Activated CD8-positive, alpha-beta memory T cell treated with anti-CD3 and anti-CD28 coated beads for 48 hours (primary cell): ENCODE measurements at regions not wholly inside any gene's neighbourhood (a gene's known extent, or its start where the extent isn't known, plus 50 kb on each side); places are given as distances from the start of the nearest gene placed in this dataset.
"Not testable (repeated sequence)": the region's sequence is repeated elsewhere in the genome, so short reads cannot be mapped to it uniquely, and the experiment has no call there.

Source experiments
- DNase-seq, 3 experiments: peaks; one replicate each; pipeline ENCODE4 v3.0.0-alpha.2; 2020; ENCODE audit warnings: low read depth in 2 of 3, low spot score in 2 of 3

DNA sequence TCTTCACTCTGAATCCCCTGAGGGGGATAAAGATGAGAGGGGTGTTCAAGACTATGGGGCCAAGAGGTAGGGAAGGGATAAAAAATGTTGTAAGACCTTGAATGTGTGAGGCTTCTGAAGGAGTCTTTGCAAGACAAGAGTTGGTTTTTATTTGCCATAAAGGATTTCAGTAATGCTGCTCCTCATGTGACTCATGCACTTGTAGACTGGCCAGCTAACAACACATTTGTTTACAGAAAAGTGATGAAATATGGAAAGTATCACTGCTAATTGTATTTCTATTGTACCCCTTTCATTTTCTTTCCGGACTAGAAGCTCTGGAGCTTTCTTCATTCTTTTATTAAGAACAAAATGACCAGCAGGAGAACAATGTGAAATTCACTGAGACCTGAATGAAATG lies 782.1 kb downstream of the EPHA4 start:
- DNase-seq, result no peak

DNA sequence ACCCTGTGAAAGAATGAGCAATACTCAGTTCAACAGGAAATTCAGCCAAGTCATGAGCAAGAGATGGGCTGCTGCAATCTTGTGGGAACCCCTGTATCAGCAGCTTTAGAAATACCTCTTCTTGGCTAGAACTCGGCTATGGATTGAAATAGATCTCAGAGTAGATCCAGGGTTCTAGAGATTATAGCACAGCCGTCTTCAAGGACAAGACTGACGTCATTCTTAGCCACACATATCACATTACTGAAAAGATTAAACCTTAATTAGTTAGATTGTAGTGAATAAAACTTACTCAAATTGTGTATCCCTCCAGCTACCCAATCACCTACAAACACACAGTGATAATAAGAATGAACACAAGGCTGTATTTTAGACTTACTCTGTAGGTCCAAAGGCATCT lies 776.4 kb downstream of the EPHA4 start:
- DNase-seq, result no peak

DNA sequence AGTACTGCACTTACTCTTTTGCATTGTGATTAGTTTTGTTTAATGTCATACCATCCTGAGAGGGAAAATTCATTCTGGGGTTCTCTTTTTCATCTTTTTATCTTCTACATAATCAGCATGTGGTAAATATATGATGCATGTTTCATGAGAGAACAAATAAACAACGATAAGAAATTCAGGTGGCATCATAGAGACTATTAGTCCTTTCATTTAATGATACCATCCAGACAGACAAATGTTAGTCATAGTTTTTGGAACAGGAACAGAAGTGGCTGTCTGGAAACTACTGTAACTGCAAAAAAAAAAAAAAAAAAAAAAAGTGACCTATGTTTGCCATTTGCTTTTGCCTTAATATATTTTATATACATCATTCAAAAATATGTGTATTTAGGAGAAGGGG lies 761.0 kb downstream of the EPHA4 start:
- no peak for DNase-seq

DNA sequence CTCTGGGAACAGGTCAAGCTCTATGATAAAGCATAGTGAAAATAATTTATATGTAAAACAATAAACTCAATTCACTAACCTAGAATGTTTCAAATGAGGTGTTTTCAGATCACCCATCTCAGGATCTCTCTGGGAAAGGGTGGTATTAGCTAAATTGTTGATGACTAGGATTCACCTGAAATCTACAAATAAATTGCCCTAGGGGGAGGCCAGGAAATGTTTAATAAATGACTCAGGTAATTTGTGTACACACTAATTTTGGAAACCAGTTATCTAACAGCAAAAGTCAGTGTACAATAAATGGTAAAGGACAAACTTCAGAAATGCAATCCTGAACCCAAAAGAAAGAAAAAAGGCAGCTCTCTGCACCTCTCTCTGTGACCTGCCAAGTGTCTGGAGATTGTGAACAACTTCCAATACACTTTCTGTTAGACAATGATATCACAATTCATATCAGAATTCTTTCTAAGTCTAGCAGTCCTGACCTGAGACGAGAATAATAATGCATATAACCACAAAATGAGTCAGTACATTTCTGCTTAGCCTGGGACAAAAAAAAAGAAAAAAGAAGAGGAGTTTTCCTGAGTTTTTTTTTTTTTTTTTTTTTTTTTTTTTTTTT lies 760.0 kb downstream of the EPHA4 start:
- no peak for DNase-seq

DNA sequence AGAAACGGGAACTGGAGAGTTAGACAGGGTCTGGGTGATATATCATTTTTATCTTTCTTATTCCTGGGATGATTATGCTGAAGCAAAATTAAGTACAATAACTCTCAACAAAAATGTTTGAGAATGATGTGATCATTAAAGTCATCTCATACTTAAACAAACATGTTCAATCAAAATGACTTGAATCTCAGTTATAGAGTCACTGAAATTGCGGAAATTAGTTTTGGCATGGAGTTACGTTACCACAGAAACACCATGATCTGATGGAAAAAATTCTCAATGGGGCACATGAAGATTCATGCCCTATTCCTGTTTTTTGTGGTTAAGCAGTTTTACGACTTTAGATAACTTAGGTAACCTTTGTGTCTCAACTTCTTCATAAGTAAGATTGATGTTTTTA lies 757.7 kb downstream of the EPHA4 start:
- DNase-seq, result no peak

DNA sequence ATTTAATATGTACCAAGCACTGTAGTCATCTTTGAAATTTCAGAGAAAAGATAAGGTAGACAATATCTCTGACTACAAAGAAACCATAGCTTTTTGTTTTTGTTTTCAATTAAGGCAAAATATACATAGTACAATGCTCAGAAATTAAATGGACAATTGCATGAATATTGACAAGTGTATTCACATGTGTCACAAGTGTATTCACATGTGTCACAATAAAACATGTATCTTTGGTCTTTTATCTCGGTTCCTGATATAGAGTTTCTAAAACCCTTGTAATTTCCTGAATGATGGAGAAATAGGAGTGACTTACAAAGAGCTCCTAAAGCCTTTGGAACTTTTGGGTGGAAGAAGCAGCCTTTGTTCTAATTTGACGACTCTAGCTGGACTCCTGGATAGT lies 756.4 kb downstream of the EPHA4 start:
- no peak for DNase-seq

DNA sequence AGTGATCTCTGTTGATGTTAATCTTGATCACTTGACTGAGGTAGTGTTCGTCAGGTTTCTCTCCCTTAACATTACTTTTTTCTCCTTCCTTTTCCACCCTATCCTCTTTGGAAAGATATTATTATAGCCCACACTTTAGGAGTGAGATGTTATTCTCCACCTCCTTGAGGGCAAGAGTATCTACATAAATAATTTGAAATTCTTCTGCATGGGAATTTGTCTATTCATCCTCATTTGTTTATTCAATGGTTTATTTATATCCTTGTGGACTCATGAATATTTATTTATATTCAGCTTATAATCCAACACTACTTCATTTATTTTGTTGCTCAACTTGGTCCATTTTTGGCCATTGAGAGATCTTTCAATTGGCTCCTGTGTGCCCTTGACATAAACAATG lies 750.4 kb downstream of the EPHA4 start:
- DNase-seq, result no peak

DNA sequence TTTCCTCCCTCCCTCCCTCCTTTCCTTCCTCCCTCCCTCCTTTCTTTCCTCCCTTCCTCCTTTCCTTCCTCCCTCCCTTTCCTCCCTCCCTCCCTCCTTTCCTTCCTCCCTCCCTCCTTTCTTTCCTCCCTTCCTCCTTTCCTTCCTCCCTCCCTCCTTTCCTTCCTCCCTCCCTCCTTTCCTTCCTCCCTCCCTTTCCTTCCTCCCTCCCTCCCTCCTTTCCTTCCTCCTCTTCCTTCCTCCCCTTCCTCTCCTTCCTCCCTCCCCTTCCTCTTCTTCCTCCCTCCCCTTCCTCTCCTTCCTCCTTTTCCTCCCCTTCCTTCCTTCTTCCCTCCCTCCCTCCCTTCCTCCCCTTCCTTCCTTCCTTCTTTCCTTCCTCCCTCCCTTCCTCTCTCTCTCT lies 748.5 kb downstream of the EPHA4 start:
- not testable (repeated sequence) for DNase-seq

DNA sequence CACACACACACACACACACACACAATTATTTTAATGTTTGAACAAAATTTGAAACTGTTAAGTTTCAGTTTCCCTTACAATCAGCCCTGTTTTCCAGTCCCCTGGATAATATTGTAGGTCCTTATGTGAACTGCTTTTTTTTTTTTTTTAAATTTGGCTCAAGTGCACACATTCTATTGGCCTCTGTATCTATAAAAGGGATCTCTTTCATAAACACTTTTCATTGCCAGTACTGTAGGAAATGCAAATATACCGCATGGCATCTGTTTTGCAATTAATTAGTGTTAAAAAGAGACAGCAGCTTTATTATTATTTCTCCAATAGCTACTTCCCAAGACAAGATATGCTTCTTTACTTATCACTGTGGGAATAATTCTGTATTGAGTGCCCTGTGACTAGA lies 738.7 kb downstream of the EPHA4 start:
- no peak for DNase-seq

DNA sequence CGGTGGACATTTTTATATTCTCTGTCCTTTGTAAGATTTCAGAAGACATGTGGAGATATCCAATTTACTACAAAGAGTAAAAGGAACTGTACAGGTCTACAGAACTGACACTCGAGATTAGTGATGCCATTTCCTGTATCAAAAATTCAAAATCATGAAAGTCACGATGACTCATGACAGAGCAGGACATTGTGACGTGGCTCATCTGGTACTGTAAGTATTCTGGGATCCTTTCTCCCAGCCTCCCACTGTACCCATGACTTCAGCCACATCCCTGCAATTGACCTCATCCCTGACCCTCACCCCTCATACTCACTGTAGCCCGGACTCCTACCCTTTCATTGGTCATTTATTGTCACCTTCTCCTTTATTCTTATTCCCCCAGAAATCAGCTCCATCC lies 736.5 kb downstream of the EPHA4 start:
- no peak for DNase-seq

DNA sequence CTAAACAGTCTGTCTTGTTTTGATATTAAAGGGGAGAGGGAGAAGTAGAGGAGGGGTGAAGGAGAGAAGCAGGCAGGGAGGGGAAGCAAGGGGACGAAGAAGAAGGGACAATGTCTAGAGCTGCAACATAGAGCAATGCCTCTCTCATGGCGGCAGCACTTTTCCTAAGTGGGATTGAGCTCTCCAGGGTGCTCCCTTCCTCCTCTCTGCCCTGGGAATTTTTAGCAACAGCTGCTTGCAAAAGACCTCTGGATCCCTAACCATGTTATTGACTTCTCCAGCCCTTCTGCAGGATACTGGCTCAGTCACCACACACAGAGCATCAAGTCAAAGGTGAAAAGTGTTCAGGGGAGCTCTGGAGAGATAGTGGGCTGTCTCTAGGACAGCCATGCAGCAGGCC lies 734.9 kb downstream of the EPHA4 start:
- DNase-seq, result no peak

DNA sequence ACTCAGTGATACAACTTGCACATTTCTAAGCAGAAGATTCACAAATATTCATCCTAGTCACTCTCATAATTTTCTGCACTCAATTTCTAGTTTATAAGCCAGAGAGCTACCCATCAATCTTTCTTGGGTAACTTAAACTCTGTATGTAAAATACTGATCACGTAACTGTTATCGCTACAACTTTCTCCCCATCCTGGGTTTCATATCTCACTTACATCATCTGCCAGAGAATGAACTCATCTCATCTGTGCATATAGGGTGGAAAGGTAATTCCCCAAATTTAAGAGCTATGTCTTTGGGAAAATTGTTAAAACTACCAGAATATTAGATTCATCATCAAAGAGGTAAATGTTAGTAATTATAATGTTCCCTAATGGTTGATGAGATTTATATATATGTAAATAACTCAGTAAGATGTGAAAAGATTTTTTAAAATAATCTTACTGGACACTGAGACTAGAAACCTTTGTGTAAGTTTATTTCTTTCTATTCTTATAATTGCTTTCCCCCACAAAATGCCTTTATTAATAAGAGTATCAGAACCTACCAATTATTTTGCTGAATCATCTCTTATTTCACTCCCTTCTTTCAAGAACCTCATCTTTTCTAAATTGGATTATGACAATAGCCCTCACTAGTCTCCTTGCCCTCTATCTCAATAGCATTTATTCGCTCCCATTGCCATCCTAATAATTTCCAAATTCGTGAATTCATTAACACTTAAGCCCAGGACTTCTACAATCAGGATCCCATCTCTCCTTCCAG lies 729.0 kb downstream of the EPHA4 start:
- DNase-seq, result no peak

DNA sequence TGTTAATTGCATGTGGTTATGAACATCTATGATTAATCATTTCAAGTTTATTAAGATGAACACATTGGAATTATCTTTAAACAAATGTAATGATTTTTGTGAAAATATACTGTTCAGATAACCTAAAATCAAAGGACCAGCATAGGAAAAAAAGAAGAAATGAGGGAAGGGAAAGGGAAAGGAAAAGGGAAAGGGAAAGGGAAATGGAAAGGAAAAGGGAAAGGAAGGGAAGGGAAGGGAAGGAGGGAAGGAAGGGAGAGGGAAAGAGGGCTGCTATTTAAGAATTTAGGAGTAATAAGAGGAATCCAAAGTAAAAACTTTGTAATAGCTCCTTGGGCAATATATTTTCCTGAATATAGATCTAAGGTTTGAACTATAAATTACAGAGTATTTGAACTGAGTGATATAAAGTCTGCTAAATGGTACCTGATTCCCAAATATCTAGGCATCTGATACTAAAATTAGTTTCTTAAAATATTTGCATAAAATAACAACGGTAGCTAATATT lies 726.3 kb downstream of the EPHA4 start:
- no peak for DNase-seq

DNA sequence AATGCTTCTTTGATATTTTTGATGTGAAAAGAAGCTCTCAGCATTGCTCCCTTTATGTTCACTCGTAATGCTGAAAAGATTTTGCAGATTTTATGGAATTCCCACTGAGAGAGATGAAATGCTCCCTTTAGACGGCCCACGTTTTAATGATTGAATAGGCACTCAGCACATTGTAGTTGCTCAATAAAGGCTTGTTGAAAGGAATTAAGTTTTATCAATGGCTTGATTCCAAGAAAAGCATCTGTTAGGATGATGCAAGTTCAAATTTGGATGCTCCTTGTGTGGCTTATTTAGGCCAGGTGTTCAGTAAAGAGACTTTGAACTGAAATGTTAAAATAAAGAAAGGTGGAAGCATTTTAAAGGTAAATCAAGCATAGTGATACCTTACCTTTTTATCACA lies 725.1 kb downstream of the EPHA4 start:
- no peak for DNase-seq

DNA sequence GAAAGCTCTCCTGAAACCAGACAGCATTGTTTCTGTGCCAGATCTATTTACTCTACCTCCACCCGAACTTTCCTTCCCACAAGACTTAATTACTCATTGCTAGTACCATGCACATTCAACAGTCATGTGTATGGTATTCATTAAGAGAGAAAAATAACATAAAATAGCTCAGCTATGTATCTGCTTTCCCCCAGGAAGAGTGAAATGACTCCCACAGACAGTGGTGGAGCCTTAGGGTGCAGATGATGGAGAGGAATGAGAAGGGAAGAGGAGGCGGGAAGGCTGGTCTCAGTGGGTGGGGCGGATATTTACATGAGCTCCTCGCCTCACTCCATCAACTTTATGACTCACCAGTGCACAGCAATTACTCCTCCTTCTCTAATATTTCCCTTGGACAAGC lies 724.5 kb downstream of the EPHA4 start:
- DNase-seq, result no peak

DNA sequence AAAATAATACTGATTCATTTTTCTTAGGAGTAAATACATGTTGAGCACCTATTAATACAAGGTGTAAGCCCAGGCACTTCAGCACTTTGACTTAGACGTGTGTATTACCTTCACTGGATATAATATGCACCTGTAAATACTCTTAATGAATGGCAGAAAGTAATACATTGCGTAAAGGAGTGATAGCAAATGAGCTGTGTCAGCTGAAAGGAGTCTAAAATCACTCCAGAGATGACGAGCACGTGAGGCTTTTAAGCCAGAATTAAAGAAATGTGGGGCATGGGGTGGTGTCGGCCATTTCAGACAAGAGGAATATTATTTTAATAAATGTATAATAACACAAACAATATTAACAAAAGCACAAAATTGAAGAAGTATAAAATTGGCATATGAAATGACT lies 722.7 kb downstream of the EPHA4 start:
- DNase-seq, result no peak

DNA sequence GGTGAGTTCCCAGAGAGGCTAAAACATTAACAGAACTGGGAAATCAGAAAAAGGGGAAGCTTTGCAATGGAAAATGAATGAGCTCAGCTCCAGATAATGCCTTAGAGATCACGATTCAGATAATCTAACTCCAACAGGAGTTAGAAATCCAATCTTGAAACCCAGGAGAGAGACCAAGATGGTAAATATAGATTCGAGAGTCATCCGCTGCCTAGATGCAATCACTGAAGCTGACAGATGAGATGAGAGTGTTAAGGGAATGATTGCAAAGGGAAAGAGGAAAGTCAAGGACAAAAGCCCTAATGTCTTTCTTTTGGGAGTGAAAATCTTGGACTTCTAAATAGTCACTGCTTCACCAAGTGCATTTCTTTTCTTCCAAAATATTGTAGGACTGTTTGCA lies 722.0 kb downstream of the EPHA4 start:
- DNase-seq, result no peak

DNA sequence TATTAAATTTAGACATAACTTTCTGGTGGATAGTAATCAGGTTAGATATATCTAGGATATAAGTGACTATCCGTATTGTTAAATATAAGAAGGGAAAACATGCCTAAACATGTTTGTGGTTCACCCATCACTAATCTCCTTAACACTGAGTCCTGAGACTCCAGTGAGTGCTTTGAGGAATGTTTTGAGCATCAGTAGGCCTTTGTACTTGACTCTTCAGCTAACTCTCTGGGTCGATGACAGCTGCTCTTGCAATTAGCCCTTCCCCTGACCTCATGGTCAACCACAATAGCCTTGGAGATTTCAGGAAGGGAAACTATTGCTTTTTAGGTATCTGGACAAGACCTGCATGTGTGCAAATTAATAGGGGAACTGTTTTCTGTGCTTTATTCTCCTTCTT lies 716.8 kb downstream of the EPHA4 start:
- no peak for DNase-seq

DNA sequence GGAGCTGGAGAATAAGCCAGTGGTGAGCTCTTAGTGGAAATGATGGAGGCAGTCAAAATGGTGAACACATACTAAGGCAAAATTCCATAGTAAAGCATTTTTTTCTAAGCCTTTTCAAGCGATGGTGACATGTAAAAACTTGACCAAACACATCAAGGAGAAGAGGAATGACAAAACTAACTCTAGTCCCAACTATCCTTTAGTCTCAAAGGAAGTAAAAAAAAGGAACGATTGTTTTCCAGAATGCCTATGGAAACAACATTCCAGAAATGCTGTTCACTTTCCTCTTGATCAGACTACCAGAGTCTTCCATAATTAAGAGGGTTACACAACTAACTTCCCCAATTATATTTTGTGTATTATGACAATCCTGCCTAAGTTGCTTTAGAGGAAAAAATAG lies 715.6 kb downstream of the EPHA4 start:
- DNase-seq, result no peak

DNA sequence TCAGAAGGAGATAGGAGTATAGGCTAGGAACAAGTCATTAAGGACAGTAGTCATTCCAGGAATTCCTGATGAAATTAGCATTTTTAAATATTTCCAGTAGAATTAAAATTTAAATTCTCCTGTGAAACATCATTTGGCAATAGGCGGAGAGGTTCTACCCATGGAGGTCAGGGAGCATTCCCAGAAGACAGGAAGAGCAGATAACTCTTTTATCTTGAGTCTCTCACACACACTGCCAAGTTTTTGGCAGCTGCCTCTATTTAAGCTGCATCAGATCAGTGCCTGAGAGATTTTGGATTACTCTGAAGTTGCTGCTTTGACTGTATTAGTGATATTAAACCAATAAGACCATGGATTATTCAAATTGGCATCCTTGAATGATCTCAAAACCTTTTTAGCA lies 714.7 kb downstream of the EPHA4 start:
- DNase-seq, result no peak

DNA sequence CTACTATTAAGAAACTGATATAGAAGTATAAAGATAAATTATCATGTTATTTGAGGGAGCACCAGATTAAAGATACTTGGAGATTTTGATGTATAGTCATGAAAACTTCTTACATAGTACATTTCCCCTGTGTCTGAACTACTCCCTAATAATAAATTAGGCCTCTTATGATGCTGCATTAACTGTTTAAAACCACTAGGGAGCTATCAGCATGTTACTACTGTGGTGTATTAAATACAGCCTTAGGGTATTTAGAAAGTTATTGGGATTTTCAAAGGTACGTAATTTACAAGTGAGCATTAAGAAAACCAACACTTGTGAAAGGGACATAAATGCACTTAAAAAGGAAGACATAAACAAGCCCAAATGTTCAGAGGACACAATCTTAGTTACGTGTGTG lies 714.0 kb downstream of the EPHA4 start:
- no peak for DNase-seq

DNA sequence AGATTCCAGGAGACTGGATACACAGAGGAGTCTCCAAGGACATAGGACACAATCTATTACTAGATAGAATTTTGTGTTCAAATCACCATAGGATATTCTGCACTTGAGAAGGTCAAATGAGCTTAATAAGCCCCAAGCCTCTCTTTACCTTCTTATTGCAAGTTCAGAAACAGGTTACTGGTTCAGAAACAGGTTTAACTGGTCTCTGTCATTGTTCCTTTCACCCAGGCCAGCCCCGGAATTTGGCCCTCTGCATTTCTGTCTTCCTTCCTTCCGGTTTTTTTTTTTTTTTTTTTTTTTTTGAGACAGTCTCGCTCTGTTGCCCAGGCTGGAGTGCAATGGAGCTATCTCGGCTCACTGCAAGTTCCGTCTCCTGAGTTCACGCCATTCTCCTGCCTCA lies 700.2 kb downstream of the EPHA4 start:
- DNase-seq, result no peak
